GM23338 (cell line): ENCODE measurements at regions not wholly inside any gene's neighbourhood (a gene's known extent, or its start where the extent isn't known, plus 50 kb on each side); places are given as distances from the start of the nearest gene placed in this dataset.

ENCODE experiments used
- ATAC-seq: fragments of 200-7000 bp; cut with Tn5 transposase; 3 replicates; pipeline ENCODE4 v1.9.1; 2020
- DNase-seq: peaks from one replicate; pipeline ENCODE4 v3.0.0-alpha.2; 2015; ENCODE audit warnings: low spot score
- H2AFZ ChIP-seq: fragments of 200-600 bp; sonication (generic); 2 replicates; pipeline ENCODE4 v1.8.0; 2016; ENCODE audit warnings: antibody characterized with exemption, mild to moderate bottlenecking, moderate library complexity
- H3F3A ChIP-seq: fragments of 200-600 bp; sonication (generic); replicated peaks from 2 replicates; pipeline ENCODE4 v1.8.0; 2017; ENCODE audit warnings: antibody characterized with exemption, mixed run types, low read depth
- H3K27ac ChIP-seq: fragments of 200-600 bp; sonication (generic); 2 replicates; pipeline ENCODE4 v1.6.1; 2016; ENCODE audit warnings: low read depth
- H3K27me3 ChIP-seq: fragments of 200-600 bp; sonication (generic); 2 replicates; pipeline ENCODE4 v1.8.0; 2016; ENCODE audit warnings: mild to moderate bottlenecking, mixed run types, moderate library complexity; ENCODE audit not compliant: insufficient read depth
- H3K36me3 ChIP-seq: fragments of 200-600 bp; sonication (generic); 2 replicates; pipeline ENCODE4 v1.8.0; 2016; ENCODE audit warnings: mild to moderate bottlenecking; ENCODE audit not compliant: insufficient read depth
- H3K4me1 ChIP-seq: fragments of 200-600 bp; sonication (generic); 2 replicates; pipeline ENCODE4 v1.8.0; 2016; ENCODE audit warnings: mild to moderate bottlenecking, moderate library complexity; ENCODE audit not compliant: insufficient read depth
- H3K4me2 ChIP-seq: fragments of 200-600 bp; sonication (generic); 2 replicates; pipeline ENCODE4 v1.7.1; 2017; ENCODE audit warnings: mixed run types
- H3K4me3 ChIP-seq: fragments of 200-600 bp; sonication (generic); 2 replicates; pipeline ENCODE4 v1.6.1; 2016; ENCODE audit warnings: mixed run types
- H3K79me2 ChIP-seq: fragments of 200-600 bp; sonication (generic); replicated peaks from 2 replicates; pipeline ENCODE4 v1.8.0; 2017; ENCODE audit warnings: mild to moderate bottlenecking; ENCODE audit not compliant: insufficient read depth
- H3K9me2 ChIP-seq: fragments of 200-600 bp; sonication (generic); 2 replicates; pipeline ENCODE4 v1.8.0; 2017; ENCODE audit not compliant: insufficient read depth
- H4K20me1 ChIP-seq: fragments of 200-600 bp; sonication (generic); replicated peaks from 2 replicates; pipeline ENCODE4 v1.8.0; 2017; ENCODE audit warnings: mild to moderate bottlenecking; ENCODE audit not compliant: insufficient read depth
- H3K27ac Mint-ChIP-seq: 2 replicates; pipeline ENCODE4 v1.8.0; 2020; ENCODE audit warnings: inconsistent platforms, mild to moderate bottlenecking, moderate library complexity, mixed read lengths
- H3K27me3 Mint-ChIP-seq: 3 replicates; pipeline ENCODE4 v1.8.0; 2022; ENCODE audit warnings: low read depth, mild to moderate bottlenecking, moderate library complexity, mixed read lengths, inconsistent platforms; ENCODE audit not compliant: insufficient read depth, poor library complexity
- H3K36me3 Mint-ChIP-seq: 3 replicates; pipeline ENCODE4 v1.8.0; 2021; ENCODE audit warnings: low read depth, mild to moderate bottlenecking, inconsistent platforms, moderate library complexity, mixed read lengths
- H3K4me1 Mint-ChIP-seq: 3 replicates; pipeline ENCODE4 v1.8.0; 2020; ENCODE audit warnings: mild to moderate bottlenecking, inconsistent platforms, mixed read lengths
- H3K4me3 Mint-ChIP-seq: 3 replicates; pipeline ENCODE4 v1.8.0; 2021; ENCODE audit warnings: moderate library complexity, mild to moderate bottlenecking, inconsistent platforms, mixed read lengths
- H3K9me3 Mint-ChIP-seq: 3 replicates; pipeline ENCODE4 v1.8.0; 2020; ENCODE audit warnings: moderate library complexity, mild to moderate bottlenecking, inconsistent platforms, mixed read lengths
- CREB1 ChIP-seq: fragments of 250-450 bp; sonication (Bioruptor Pico); IDR thresholded peaks from 2 replicates; pipeline ENCODE4 v1.5.0; 2020; ENCODE audit warnings: low read depth, mild to moderate bottlenecking, moderate library complexity
- EZH2phosphoT487 ChIP-seq: fragments of 200-600 bp; sonication (generic); IDR thresholded peaks from one replicate; pipeline ENCODE4 v1.8.1; 2018; ENCODE audit warnings: antibody characterized with exemption; ENCODE audit not compliant: unreplicated experiment
- JUNB ChIP-seq: IDR thresholded peaks from one replicate; pipeline ENCODE4 v1.6.1; 2016; ENCODE audit warnings: antibody characterized with exemption; ENCODE audit not compliant: unreplicated experiment
- NANOG ChIP-seq: IDR thresholded peaks from 2 replicates; pipeline ENCODE4 v1.6.1; 2016; ENCODE audit warnings: antibody characterized with exemption, borderline replicate concordance
- POLR2AphosphoS5 ChIP-seq: IDR thresholded peaks from 2 replicates; pipeline ENCODE4 v1.6.1; 2016; ENCODE audit warnings: antibody characterized with exemption, low read depth
- REST ChIP-seq: IDR thresholded peaks from one replicate; pipeline ENCODE4 v1.6.1; 2018; ENCODE audit warnings: antibody characterized with exemption; ENCODE audit not compliant: unreplicated experiment
- STAT1 ChIP-seq: IDR thresholded peaks from one replicate; pipeline ENCODE4 v1.6.1; 2016; ENCODE audit warnings: antibody characterized with exemption; ENCODE audit not compliant: unreplicated experiment
- ZNF114 ChIP-seq: fragments of 250-450 bp; sonication (Bioruptor Pico); IDR thresholded peaks from 2 replicates; pipeline ENCODE4 v1.5.0; 2020; ENCODE audit warnings: mild to moderate bottlenecking, moderate library complexity
- ZNF331 ChIP-seq: fragments of 250-450 bp; sonication (Bioruptor Pico); IDR thresholded peaks from 2 replicates; pipeline ENCODE4 v1.5.0; 2020; ENCODE audit warnings: low read depth, mild to moderate bottlenecking, moderate library complexity

- TF ChIP-seq REST (no peak), EZH2phosphoT487 (no peak), NANOG (no peak), STAT1 (no peak), POLR2AphosphoS5 (no peak)
Observed at GRCh38 chr3:40764747-40765146, 240.0 kb downstream of the ZNF621 start (continued).

DNA sequence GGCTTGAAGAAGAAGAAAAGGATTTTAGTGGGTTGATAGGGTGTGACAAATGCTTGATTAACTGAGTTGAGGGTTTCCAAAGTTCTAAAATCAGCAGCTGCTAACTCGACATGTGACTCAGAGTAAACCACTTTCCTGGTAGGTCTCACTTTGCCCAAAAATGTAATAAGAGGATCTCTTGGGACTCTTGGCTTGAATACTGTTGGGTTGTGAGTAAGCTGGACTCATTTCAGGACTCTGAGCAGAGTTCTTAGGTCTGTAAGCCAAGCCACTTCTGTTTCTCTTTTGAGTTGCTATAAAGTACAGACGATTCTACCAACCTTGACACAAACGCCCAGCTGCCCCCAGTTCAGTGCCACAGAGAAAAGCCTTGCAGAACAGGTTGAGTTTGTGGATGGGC, 241.1 kb downstream of the ZNF621 start:
- H3K4me3 Mint-ChIP-seq, result no peak overlapping the region
- DNase-seq (no peak), ATAC-seq (no peak)
- H3K9me3 Mint-ChIP-seq, result peaks cover 9% of the 10 kb centered on the region; the same call in 1 of the 3 replicates
- Histone ChIP-seq H3K4me1 (no peaks in the 10 kb centered on the region), H3K4me2 (no peak overlapping the region), H2AFZ (no peak overlapping the region), H3K27ac (no peak overlapping the region), H3K4me3 (no peak overlapping the region), H3K27me3 (no peaks in the 10 kb centered on the region), H4K20me1 (no peaks in the 10 kb centered on the region), H3F3A (no peaks in the 10 kb centered on the region), H3K36me3 (no peaks in the 10 kb centered on the region; the same call in 1 of the 2 replicates), H3K79me2 (no peaks in the 10 kb centered on the region), H3K9me2 (peaks cover 7% of the 10 kb centered on the region)
- no peak overlapping the region for H3K27ac Mint-ChIP-seq
- TF ChIP-seq EZH2phosphoT487 (no peak), POLR2AphosphoS5 (no peak), CREB1 (CRISPR knock-in tag) (no peak), REST (no peak), ZNF331 (no peak), NANOG (no peak), JUNB (no peak), STAT1 (no peak), ZNF114 (CRISPR knock-in tag) (no peak)
- no peaks in the 10 kb centered on the region; the same call in 2 of the 3 replicates for H3K36me3 Mint-ChIP-seq
- peaks cover 3% of the 10 kb centered on the region for H3K27me3 Mint-ChIP-seq
- no peaks in the 10 kb centered on the region for H3K4me1 Mint-ChIP-seq
